ENCODE measurements at regions not wholly inside any gene's neighbourhood (a gene's known extent, or its start where the extent isn't known, plus 50 kb on each side); places are given as distances from the start of the nearest gene placed in this dataset.

DNA sequence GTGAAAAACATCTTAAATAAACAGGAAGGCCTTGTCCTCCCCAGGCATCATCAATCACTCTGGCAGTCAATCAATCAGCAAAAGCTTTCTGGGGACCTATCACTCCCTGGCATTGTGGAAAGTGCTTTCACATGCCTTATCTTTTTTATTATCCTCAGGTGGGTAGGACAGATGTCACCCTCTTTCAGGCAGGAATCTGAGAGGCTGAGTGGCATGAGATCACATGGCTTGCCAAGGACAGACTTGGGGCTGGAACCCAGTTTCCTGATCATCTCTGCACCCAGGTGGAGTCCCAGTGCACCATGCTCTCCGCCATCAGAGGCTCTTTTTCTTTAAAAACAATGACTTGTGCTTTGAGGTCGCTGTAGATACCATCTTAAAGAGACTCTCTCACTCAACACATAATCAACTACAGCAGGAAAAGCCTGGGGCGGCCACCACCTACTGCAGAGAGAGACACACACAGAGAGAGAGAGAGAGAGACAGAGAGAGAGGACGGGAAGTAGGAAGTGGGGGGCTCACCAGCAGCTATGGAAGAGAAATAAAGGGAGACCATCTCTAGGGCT lies 282.7 kb downstream of the PTTG2 start:
- Histone ChIP-seq H3K4me2 (ENCODE audit: low read depth, low read length) (no peak overlapping the region; the same call in 1 of the 2 replicates), H3K18ac (ENCODE audit: low read depth, low read length) (no peak overlapping the region), H4K5ac (ENCODE audit: low read depth, low read length) (no peak overlapping the region), H3K9me3 (ENCODE audit: control insufficient read depth, insufficient read depth, low read length) (no peaks in the 10 kb centered on the region), H2BK15ac (ENCODE audit: low read depth, low read length) (no peak overlapping the region), H2BK5ac (ENCODE audit: low read depth, low read length, poor library complexity, severe bottlenecking) (no peak overlapping the region), H3K36me3 (ENCODE audit: control insufficient read depth, insufficient read depth, low read length) (no peaks in the 10 kb centered on the region), H3K9me1 (ENCODE audit: insufficient read depth, low read length) (peaks cover 6% of the 10 kb centered on the region; the same call in 1 of the 2 replicates), H3K9ac (ENCODE audit: low read depth, low read length) (no peak overlapping the region), H2AFZ (replicated peaks; ENCODE audit: low read length, poor library complexity) (peak overlapping the region; percentile 63), H3K4me1 (ENCODE audit: control insufficient read depth, insufficient read depth, low read length) (no peaks in the 10 kb centered on the region), H3K23ac (ENCODE audit: low read depth, low read length) (no peak overlapping the region), H3K4me3 (ENCODE audit: insufficient read depth, low read depth, low read length) (no peak overlapping the region), H3K56ac (ENCODE audit: extremely low read depth, insufficient read depth, low read length) (no peak overlapping the region), H4K20me1 (ENCODE audit: insufficient read depth, low read length) (no peaks in the 10 kb centered on the region), H3K4ac (ENCODE audit: low read depth, low read length) (no peak overlapping the region), H3K27ac (ENCODE audit: insufficient read depth, low read length) (no peak overlapping the region), H3K14ac (replicated peaks; ENCODE audit: low read depth, low read length) (0 out of 2 replicates have a peak overlapping the region, but pooled peaks have one; percentile 32), H4K8ac (ENCODE audit: low read depth in 2 of 2, low read length in 2 of 2) (no peak overlapping the region), H2AK9ac (replicated peaks; ENCODE audit: low read depth, low read length, poor library complexity) (no peak overlapping the region), H3K79me1 (ENCODE audit: low read depth in 1 of 2, low read length in 2 of 2) (no peaks in the 10 kb centered on the region), H4K91ac (ENCODE audit: insufficient read depth, low read depth, low read length) (no peak overlapping the region), H2BK20ac (ENCODE audit: low read depth, low read length) (no peak overlapping the region), H2BK120ac (ENCODE audit: low read depth, low read length) (no peak overlapping the region), H2AK5ac (ENCODE audit: low read depth, low read length) (no peak overlapping the region), H3K27me3 (ENCODE audit: control insufficient read depth, insufficient read depth, low read length) (no peaks in the 10 kb centered on the region; the same call in none of the 2 replicates)
- in situ Hi-C loops (cut with MboI; ENCODE audit: low sequenced_read_pairs), result no loop called here
- dilution Hi-C loops (cut with HindIII; ENCODE audit: low sequenced_read_pairs, unreplicated experiment), result no loop called here
- no peak for DNase-seq
- no TSS peak for BruUV-seq (replicated peaks)
- TF ChIP-seq RCOR1 (IDR thresholded peaks at IDR 0.05; ENCODE audit: insufficient replicate concordance, low read length) (no peak), MXI1 (IDR thresholded peaks at IDR 0.05; ENCODE audit: borderline replicate concordance, low read depth, low read length) (no peak), MAFK (IDR thresholded peaks at IDR 0.05; ENCODE audit: low read depth, low read length) (no peak), MAZ (IDR thresholded peaks at IDR 0.05; ENCODE audit: borderline replicate concordance, low read depth, low read length) (no peak), NFE2L2 (IDR thresholded peaks at IDR 0.05; ENCODE audit: low read depth, low read length) (no peak), FOS (IDR thresholded peaks at IDR 0.05; ENCODE audit: low read depth, low read length) (no peak), SMC3 (IDR thresholded peaks at IDR 0.05; ENCODE audit: low read depth, low read length) (no peak), BHLHE40 (IDR thresholded peaks at IDR 0.05; ENCODE audit: low read depth, low read length) (no peak), CEBPB (IDR thresholded peaks at IDR 0.05; ENCODE audit: low read depth, low read length) (no peak), CHD1 (IDR thresholded peaks at IDR 0.05; ENCODE audit: low read depth, low read length) (no peak), RAD21 (IDR thresholded peaks at IDR 0.05; ENCODE audit: low read length) (no peak), RFX5 (IDR thresholded peaks at IDR 0.05; ENCODE audit: low read depth, low read length) (no peak), POLR2A (IDR thresholded peaks at IDR 0.05; ENCODE audit: low read depth, low read length) (no peak)
- TF ChIP-seq, protein P1, sequence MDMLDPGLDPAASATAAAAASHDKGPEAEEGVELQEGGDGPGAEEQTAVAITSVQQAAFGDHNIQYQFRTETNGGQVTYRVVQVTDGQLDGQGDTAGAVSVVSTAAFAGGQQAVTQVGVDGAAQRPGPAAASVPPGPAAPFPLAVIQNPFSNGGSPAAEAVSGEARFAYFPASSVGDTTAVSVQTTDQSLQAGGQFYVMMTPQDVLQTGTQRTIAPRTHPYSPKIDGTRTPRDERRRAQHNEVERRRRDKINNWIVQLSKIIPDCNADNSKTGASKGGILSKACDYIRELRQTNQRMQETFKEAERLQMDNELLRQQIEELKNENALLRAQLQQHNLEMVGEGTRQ (IDR thresholded peaks at IDR 0.05; ENCODE audit: low read depth, low read length), result no peak
- TF ChIP-seq, protein P2, sequence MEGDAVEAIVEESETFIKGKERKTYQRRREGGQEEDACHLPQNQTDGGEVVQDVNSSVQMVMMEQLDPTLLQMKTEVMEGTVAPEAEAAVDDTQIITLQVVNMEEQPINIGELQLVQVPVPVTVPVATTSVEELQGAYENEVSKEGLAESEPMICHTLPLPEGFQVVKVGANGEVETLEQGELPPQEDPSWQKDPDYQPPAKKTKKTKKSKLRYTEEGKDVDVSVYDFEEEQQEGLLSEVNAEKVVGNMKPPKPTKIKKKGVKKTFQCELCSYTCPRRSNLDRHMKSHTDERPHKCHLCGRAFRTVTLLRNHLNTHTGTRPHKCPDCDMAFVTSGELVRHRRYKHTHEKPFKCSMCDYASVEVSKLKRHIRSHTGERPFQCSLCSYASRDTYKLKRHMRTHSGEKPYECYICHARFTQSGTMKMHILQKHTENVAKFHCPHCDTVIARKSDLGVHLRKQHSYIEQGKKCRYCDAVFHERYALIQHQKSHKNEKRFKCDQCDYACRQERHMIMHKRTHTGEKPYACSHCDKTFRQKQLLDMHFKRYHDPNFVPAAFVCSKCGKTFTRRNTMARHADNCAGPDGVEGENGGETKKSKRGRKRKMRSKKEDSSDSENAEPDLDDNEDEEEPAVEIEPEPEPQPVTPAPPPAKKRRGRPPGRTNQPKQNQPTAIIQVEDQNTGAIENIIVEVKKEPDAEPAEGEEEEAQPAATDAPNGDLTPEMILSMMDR (conservative IDR thresholded peaks at IDR 0.05; ENCODE audit: low read depth, low read length), result no peak
- TF ChIP-seq, protein P3, sequence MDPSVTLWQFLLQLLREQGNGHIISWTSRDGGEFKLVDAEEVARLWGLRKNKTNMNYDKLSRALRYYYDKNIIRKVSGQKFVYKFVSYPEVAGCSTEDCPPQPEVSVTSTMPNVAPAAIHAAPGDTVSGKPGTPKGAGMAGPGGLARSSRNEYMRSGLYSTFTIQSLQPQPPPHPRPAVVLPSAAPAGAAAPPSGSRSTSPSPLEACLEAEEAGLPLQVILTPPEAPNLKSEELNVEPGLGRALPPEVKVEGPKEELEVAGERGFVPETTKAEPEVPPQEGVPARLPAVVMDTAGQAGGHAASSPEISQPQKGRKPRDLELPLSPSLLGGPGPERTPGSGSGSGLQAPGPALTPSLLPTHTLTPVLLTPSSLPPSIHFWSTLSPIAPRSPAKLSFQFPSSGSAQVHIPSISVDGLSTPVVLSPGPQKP (IDR thresholded peaks at IDR 0.05; ENCODE audit: borderline replicate concordance, low read depth, low read length), result no peak
- WGBS, 2 experiments (ENCODE audit: extremely low coverage in 2 of 2, insufficient read length in 1 of 2), result 0% methylated on average over 1 of the region's 4 CpGs; no CpG with 5 or more reads in 1 of the 2 experiments
- ATAC-seq (ENCODE audit: low read depth), result no peak
- CTCF ChIA-PET, result interaction anchor here (0.5 kb wide), 1 partner anchor 544 kb away, joined by 5 read pairs; no protein-coding TSS in a partner anchor
- POLR2A ChIA-PET (ENCODE audit: unreplicated experiment), result no interaction called here
- intact Hi-C loops (cut with micrococcal nuclease), result no loop called here

All from IMR-90 (cell line).